Gastrocnemius medialis (tissue), 4 donors: ENCODE measurements at regions not wholly inside any gene's neighbourhood (a gene's known extent, or its start where the extent isn't known, plus 50 kb on each side); places are given as distances from the start of the nearest gene placed in this dataset.

Experiments used
- CTCF ChIP-seq, 5 experiments: fragments of 450-650 bp in 3 of 5; fragments of 200-600 bp in 2 of 5; sonication (generic) in 2 of 5; IDR thresholded peaks in 4 of 5; conservative IDR thresholded peaks in 1 of 5; 1 replicate in 4 of 5; 2 replicates in 1 of 5; pipeline ENCODE4 v1.5.1; 2016 to 2019; ENCODE audit warnings: antibody characterized with exemption in 5 of 5, mild to moderate bottlenecking in 3 of 5, moderate library complexity in 3 of 5
- POLR2A ChIP-seq, 2 donors: fragments of 450-650 bp; IDR thresholded peaks; one replicate each; pipeline ENCODE4 v1.6.1; 2017; ENCODE audit warnings: antibody characterized with exemption in 2 of 2, mild to moderate bottlenecking in 2 of 2, moderate library complexity in 2 of 2

GRCh38 chr14:34087571-34087970, 136.7 kb upstream of the EGLN3 start:
- TF ChIP-seq CTCF (IDR thresholded peaks at IDR 0.05 in 4 of 5, conservative IDR thresholded peaks at IDR 0.05 in 1 of 5), result no peak
- no peak for TF ChIP-seq POLR2A (IDR thresholded peaks at IDR 0.05)
